A549 (cell line): ENCODE measurements at regions not wholly inside any gene's neighbourhood (a gene's known extent, or its start where the extent isn't known, plus 50 kb on each side); places are given as distances from the start of the nearest gene placed in this dataset.

ENCODE experiments used
- ATAC-seq, 2 experiments: fragments of 200-7000 bp in 1 of 2; fragments of >200 bp in 1 of 2; cut with Nextera tagmentation in 1 of 2; cut with Tn5 transposase in 1 of 2; 3 replicates each; pipeline versions ENCODE4 v1.8.0 to v1.9.1; 2018 to 2020; ENCODE audit warnings: mild to moderate bottlenecking in 1 of 2, moderate library complexity in 1 of 2
- CTCF ChIA-PET: fragments of 300-600 bp; sonication (Branson Sonifier 250); formaldehyde crosslinking; extraction: SDS; loops from one replicate; lab custom pipeline; 2021; ENCODE audit warnings: antibody characterized with exemption, inconsistent platforms; lab: Yijun Ruan, JAX
- POLR2A ChIA-PET: fragments of 350-600 bp; formaldehyde crosslinking; extraction: SDS; loops from one replicate; lab custom pipeline; 2021; ENCODE audit warnings: antibody characterized with exemption, inconsistent platforms; lab: Yijun Ruan, JAX
- DNase-seq, 2 experiments: peaks; one replicate each; pipeline versions ENCODE4 v3.0.0 to v3.0.0-alpha.2; 2011 to 2016; ENCODE audit warnings: low read depth in 1 of 2, low spot score in 1 of 2
- FAIRE-seq: peaks from 2 replicates; lab custom pipeline; 2011; peaks lifted over from hg19 to GRCh38; lab: Jason Lieb, UNC
- H3K27ac ChIP-seq, 2 experiments: fragments of >200 bp; sonication (Bioruptor Twin); formaldehyde crosslinking; 3 replicates each; pipeline ENCODE4 v1.5.1; 2016 to 2017
- H3K4me1 ChIP-seq: fragments of >200 bp; sonication (Bioruptor Twin); formaldehyde crosslinking; 3 replicates; pipeline ENCODE4 v1.6.1; 2016
- H3K4me2 ChIP-seq: fragments of >200 bp; sonication (Bioruptor Twin); formaldehyde crosslinking; 3 replicates; pipeline ENCODE4 v1.6.1; 2016
- H3K4me3 ChIP-seq: fragments of >200 bp; sonication (Bioruptor Twin); formaldehyde crosslinking; 3 replicates; pipeline ENCODE4 v1.5.1; 2016
- H3K9me3 ChIP-seq: fragments of >200 bp; sonication (Bioruptor Twin); formaldehyde crosslinking; 3 replicates; pipeline ENCODE4 v1.6.1; 2016
- BHLHE40 ChIP-seq: IDR thresholded peaks from 2 replicates; pipeline ENCODE4 v1.6.1; 2012; ENCODE audit warnings: low read depth, low read length, inconsistent platforms
- CHD2 ChIP-seq: fragments of 150-350 bp; IDR thresholded peaks from 2 replicates; pipeline ENCODE4 v1.6.1; 2014; ENCODE audit warnings: low read length; ENCODE audit not compliant: partially characterized antibody
- CHD4 ChIP-seq: fragments of 200-600 bp; sonication (generic); IDR thresholded peaks from 2 replicates; pipeline ENCODE4 v1.6.1; 2016; ENCODE audit warnings: antibody characterized with exemption, mild to moderate bottlenecking, borderline replicate concordance
- EHF ChIP-seq: fragments of 250-450 bp; sonication (Bioruptor Pico); IDR thresholded peaks from 2 replicates; pipeline ENCODE4 v1.5.0; 2020; ENCODE audit warnings: mild to moderate bottlenecking
- EHMT2 ChIP-seq: fragments of 200-600 bp; sonication (generic); IDR thresholded peaks from 2 replicates; pipeline ENCODE4 v1.6.1; 2016; ENCODE audit warnings: antibody characterized with exemption, low read depth, mild to moderate bottlenecking, moderate library complexity
- FOXS1 ChIP-seq: fragments of 250-450 bp; sonication (Bioruptor Pico); IDR thresholded peaks from 2 replicates; pipeline ENCODE4 v1.5.0; 2020; ENCODE audit warnings: mild to moderate bottlenecking, moderate library complexity
- GATA3 ChIP-seq: IDR thresholded peaks from 2 replicates; pipeline ENCODE4 v1.6.1; 2012; ENCODE audit warnings: borderline replicate concordance
- JUNB ChIP-seq: fragments of >200 bp; sonication (Bioruptor Twin); formaldehyde crosslinking; IDR thresholded peaks from 2 replicates; pipeline ENCODE4 v1.6.1; 2016
- MYC ChIP-seq: IDR thresholded peaks from 2 replicates; pipeline ENCODE4 v1.6.1; 2012; ENCODE audit warnings: mild to moderate bottlenecking, inconsistent platforms, low read length, improper control_type of control experiment, borderline replicate concordance
- NFE2L2 ChIP-seq: fragments of 150-350 bp; conservative IDR thresholded peaks from 2 replicates; pipeline ENCODE4 v1.6.1; 2014; ENCODE audit warnings: low read length
- NR3C1 ChIP-seq: fragments of >200 bp; sonication (Bioruptor Twin); formaldehyde crosslinking; IDR thresholded peaks from 3 replicates; pipeline ENCODE4 v1.6.1; 2017
- RAD21 ChIP-seq, 2 experiments: fragments of >200 bp in 1 of 2; sonication (Bioruptor Twin) in 1 of 2; formaldehyde crosslinking in 1 of 2; IDR thresholded peaks in 1 of 2; conservative IDR thresholded peaks in 1 of 2; 2 replicates in 1 of 2; 3 replicates in 1 of 2; pipeline ENCODE4 v1.6.1; 2012 to 2018; ENCODE audit warnings: inconsistent platforms in 1 of 2
- RCOR1 ChIP-seq: fragments of 150-350 bp; IDR thresholded peaks from 2 replicates; pipeline ENCODE4 v1.6.1; 2014; ENCODE audit warnings: antibody characterized with exemption, low read length, low read depth
- TP53 ChIP-seq: fragments of 250-450 bp; sonication (Bioruptor Pico); IDR thresholded peaks from 2 replicates; pipeline ENCODE4 v1.5.0; 2021; ENCODE audit warnings: mild to moderate bottlenecking, moderate library complexity
- ZFP36 ChIP-seq: fragments of 450-650 bp; IDR thresholded peaks from 2 replicates; pipeline ENCODE4 v1.6.1; 2014; ENCODE audit warnings: borderline replicate concordance; ENCODE audit not compliant: partially characterized antibody
- ZNF302 ChIP-seq: fragments of 250-450 bp; sonication (Bioruptor Pico); IDR thresholded peaks from 2 replicates; pipeline ENCODE4 v1.9.0; 2021; ENCODE audit warnings: inconsistent platforms, mild to moderate bottlenecking, moderate library complexity
- WGBS: methylation state at CpG from one replicate; pipeline ENCODE4 v1.1.6; 2017; ENCODE audit errors: missing lambda C conversion rate; 5-methylcytosine and 5-hydroxymethylcytosine counted together
- TF ChIP-seq, protein P1 (sequence below): fragments of 450-650 bp; IDR thresholded peaks from 2 replicates; pipeline ENCODE4 v1.6.1; 2014; ENCODE audit warnings: antibody characterized with exemption
- TF ChIP-seq, protein P2 (sequence below): IDR thresholded peaks from 2 replicates; pipeline ENCODE4 v1.6.1; 2012
- TF ChIP-seq, protein P3 (sequence below): fragments of 200-600 bp; sonication (generic); IDR thresholded peaks from 2 replicates; pipeline ENCODE4 v1.6.1; 2016; ENCODE audit warnings: antibody characterized with exemption, mild to moderate bottlenecking, moderate library complexity
- TF ChIP-seq, protein P4 (sequence below): fragments of >200 bp; sonication (Bioruptor Twin); formaldehyde crosslinking; IDR thresholded peaks from 2 replicates; pipeline ENCODE4 v1.6.1; 2016

DNA sequence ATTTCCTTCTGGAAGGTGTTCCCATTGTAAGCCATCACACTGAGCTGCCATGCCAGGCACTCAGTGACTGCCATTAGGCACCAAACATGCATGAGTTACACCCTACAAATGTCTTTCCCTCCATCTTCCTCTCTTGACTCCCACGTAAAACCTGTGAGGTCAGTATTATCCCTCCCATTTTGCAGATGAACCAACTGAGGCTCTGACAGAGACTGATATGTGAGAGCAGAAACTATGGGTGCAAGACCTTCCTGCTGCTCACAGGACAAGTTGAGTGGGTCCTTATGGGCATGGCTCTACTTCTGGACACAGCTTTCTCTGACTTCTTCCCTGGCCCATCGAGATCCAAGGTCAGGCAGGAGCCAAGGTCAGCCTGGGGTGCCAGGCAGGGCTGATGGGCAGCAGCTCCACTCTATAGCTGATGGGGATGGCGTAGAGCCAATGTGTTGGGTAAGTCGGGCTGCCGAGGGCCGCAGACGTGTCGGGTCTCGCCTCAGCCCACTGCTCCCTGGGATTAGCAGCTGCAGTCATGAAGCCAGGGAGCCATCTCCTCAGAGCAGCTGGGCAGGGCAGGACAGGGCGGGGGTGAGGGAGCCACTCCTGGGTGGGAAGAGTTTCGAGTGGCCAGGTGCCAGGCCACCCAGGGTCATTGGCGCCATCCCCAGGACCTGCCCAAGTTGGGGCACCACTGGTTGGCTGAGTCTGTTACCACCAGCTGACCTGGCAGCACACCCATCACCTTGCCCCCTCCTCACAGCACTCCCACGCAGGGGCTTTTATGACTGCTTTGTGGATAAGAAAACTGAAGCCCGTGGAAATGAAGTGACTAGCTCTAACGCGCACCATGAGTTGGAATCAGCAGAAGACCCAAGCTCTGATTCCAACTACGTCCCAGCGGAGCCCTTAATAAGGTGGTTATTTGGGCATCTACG, 117.8 kb upstream of the ZMIZ1 start:
- TF ChIP-seq EHF (CRISPR knock-in tag) (no peak), CHD4 (no peak), JUNB (no peak), NFE2L2 (no peak), GATA3 (no peak), RCOR1 (no peak)
- TF ChIP-seq, protein P1, sequence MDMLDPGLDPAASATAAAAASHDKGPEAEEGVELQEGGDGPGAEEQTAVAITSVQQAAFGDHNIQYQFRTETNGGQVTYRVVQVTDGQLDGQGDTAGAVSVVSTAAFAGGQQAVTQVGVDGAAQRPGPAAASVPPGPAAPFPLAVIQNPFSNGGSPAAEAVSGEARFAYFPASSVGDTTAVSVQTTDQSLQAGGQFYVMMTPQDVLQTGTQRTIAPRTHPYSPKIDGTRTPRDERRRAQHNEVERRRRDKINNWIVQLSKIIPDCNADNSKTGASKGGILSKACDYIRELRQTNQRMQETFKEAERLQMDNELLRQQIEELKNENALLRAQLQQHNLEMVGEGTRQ = no peak
- TF ChIP-seq, protein P2, sequence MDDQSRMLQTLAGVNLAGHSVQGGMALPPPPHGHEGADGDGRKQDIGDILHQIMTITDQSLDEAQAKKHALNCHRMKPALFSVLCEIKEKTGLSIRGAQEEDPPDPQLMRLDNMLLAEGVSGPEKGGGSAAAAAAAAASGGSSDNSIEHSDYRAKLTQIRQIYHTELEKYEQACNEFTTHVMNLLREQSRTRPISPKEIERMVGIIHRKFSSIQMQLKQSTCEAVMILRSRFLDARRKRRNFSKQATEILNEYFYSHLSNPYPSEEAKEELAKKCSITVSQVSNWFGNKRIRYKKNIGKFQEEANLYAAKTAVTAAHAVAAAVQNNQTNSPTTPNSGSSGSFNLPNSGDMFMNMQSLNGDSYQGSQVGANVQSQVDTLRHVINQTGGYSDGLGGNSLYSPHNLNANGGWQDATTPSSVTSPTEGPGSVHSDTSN = no peak
- H3K27ac ChIP-seq = no peak overlapping the region
- ChIA-PET CTCF (interaction anchor here (0.9 to 1.5 kb wide), 3 partner anchors 36 to 904 kb away, joined by 3 to 4 read pairs (median 3); no protein-coding TSS in a partner anchor), POLR2A (no interaction called here)
- no peak overlapping the region for H3K4me3 ChIP-seq
- H3K4me2 ChIP-seq = no peak overlapping the region
- no peak for DNase-seq
- no peaks in the 10 kb centered on the region for H3K4me1 ChIP-seq
- H3K9me3 ChIP-seq = no peaks in the 10 kb centered on the region
- FAIRE-seq = no peak
- ATAC-seq = no peak
- WGBS = 75% methylated on average over 18 of the region's 19 CpGs

DNA sequence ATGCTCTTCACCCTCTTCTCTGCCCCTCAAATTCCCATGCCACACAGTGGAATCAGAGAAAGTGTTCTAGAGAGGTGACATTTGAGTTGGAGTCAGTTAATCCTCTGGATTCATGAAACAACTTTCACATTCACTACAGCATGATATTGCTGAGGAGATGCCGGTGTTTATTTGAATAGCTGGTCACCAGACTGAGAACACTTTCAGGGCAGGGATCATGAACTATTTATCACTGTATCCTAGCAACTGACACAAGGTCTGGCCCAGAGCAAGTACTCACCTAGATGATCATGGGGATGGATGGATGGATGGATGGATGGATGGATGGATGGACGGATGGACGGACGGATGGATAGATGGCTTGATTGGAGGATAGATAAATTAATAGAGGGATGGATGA, 116.7 kb upstream of the ZMIZ1 start:
- Histone ChIP-seq H3K4me1 (no peaks in the 10 kb centered on the region), H3K4me2 (no peak overlapping the region), H3K4me3 (no peak overlapping the region), H3K9me3 (no peaks in the 10 kb centered on the region), H3K27ac (no peak overlapping the region)
- ATAC-seq (no peak), DNase-seq (no peak), FAIRE-seq (no peak)
- POLR2A ChIA-PET = no interaction called here
- CTCF ChIA-PET = interaction anchor here (1.0 to 1.9 kb wide), 3 partner anchors 12 to 107 kb away, joined by 3 to 7 read pairs (median 3); no protein-coding TSS in a partner anchor
- 86% methylated on average over 4 of the region's 4 CpGs for WGBS
- TF ChIP-seq RAD21 (conservative IDR thresholded peaks at IDR 0.05 in 1 of 2, IDR thresholded peaks at IDR 0.05 in 1 of 2) = no peak
- TF ChIP-seq ZFP36 = no peak
- no peak for TF ChIP-seq FOXS1 (CRISPR knock-in tag)
- TF ChIP-seq MYC = no peak
- TF ChIP-seq, protein P3, sequence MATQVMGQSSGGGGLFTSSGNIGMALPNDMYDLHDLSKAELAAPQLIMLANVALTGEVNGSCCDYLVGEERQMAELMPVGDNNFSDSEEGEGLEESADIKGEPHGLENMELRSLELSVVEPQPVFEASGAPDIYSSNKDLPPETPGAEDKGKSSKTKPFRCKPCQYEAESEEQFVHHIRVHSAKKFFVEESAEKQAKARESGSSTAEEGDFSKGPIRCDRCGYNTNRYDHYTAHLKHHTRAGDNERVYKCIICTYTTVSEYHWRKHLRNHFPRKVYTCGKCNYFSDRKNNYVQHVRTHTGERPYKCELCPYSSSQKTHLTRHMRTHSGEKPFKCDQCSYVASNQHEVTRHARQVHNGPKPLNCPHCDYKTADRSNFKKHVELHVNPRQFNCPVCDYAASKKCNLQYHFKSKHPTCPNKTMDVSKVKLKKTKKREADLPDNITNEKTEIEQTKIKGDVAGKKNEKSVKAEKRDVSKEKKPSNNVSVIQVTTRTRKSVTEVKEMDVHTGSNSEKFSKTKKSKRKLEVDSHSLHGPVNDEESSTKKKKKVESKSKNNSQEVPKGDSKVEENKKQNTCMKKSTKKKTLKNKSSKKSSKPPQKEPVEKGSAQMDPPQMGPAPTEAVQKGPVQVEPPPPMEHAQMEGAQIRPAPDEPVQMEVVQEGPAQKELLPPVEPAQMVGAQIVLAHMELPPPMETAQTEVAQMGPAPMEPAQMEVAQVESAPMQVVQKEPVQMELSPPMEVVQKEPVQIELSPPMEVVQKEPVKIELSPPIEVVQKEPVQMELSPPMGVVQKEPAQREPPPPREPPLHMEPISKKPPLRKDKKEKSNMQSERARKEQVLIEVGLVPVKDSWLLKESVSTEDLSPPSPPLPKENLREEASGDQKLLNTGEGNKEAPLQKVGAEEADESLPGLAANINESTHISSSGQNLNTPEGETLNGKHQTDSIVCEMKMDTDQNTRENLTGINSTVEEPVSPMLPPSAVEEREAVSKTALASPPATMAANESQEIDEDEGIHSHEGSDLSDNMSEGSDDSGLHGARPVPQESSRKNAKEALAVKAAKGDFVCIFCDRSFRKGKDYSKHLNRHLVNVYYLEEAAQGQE = no peak
- no peak for TF ChIP-seq ZNF302 (CRISPR knock-in tag)
- no peak for TF ChIP-seq TP53 (CRISPR knock-in tag)
- no peak for TF ChIP-seq EHF (CRISPR knock-in tag)
- no peak for TF ChIP-seq EHMT2
- TF ChIP-seq NR3C1 = no peak
- no peak for TF ChIP-seq BHLHE40
- no peak for TF ChIP-seq CHD2
- TF ChIP-seq, protein P4, sequence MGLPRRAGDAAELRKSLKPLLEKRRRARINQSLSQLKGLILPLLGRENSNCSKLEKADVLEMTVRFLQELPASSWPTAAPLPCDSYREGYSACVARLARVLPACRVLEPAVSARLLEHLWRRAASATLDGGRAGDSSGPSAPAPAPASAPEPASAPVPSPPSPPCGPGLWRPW = no peak
